Endothelial cell of umbilical vein (primary cell): ENCODE measurements at regions not wholly inside any gene's neighbourhood (a gene's known extent, or its start where the extent isn't known, plus 50 kb on each side); places are given as distances from the start of the nearest gene placed in this dataset.

Experiments
- EZH2 ChIP-seq: IDR thresholded peaks from 2 replicates; pipeline ENCODE4 v1.6.1; 2012; ENCODE audit warnings: borderline replicate concordance, low read depth, mild to moderate bottlenecking, moderate library complexity, low read length, inconsistent platforms; ENCODE audit not compliant: severe bottlenecking
- FOS ChIP-seq: IDR thresholded peaks from 2 replicates; pipeline ENCODE4 v1.6.1; 2011; ENCODE audit warnings: mild to moderate bottlenecking, low read length, moderate library complexity, borderline replicate concordance; ENCODE audit not compliant: insufficient read depth
- GATA2 ChIP-seq: IDR thresholded peaks from 2 replicates; pipeline ENCODE4 v1.7.0; 2011; ENCODE audit warnings: low read depth, mild to moderate bottlenecking, moderate library complexity, mixed read lengths, low read length; ENCODE audit not compliant: insufficient read length, insufficient read depth
- JUN ChIP-seq: IDR thresholded peaks from 2 replicates; pipeline ENCODE4 v1.6.1; 2011; ENCODE audit warnings: borderline replicate concordance, low read depth; ENCODE audit not compliant: insufficient read length, insufficient read depth
- MYC ChIP-seq: IDR thresholded peaks from one replicate; pipeline ENCODE4 v1.6.1; 2011; ENCODE audit warnings: mild to moderate bottlenecking, low read depth, low read length
- POLR2A ChIP-seq: IDR thresholded peaks from 2 replicates; pipeline ENCODE4 v1.6.1; 2012; ENCODE audit warnings: low read depth, mild to moderate bottlenecking, control low read depth, low read length
- POLR2AphosphoS5 ChIP-seq: IDR thresholded peaks from 2 replicates; pipeline ENCODE4 v1.6.1; 2012; ENCODE audit warnings: low read depth, mild to moderate bottlenecking, control low read depth, low read length, moderate library complexity; ENCODE audit not compliant: insufficient read depth
- TF ChIP-seq, protein P1 (sequence below), 2 donors: IDR thresholded peaks; 1 replicate in 1 of 2; 2 replicates in 1 of 2; pipeline ENCODE4 v1.5.1; 2011; ENCODE audit warnings: low read length in 2 of 2, mild to moderate bottlenecking in 2 of 2, moderate library complexity in 2 of 2, control low read depth in 1 of 2, inconsistent platforms in 1 of 2, low read depth in 1 of 2; ENCODE audit not compliant: insufficient read depth in 1 of 2; ENCODE audit errors: extremely low read depth in 1 of 2
- TF ChIP-seq, protein P2 (sequence below): IDR thresholded peaks from 2 replicates; pipeline ENCODE4 v1.6.1; 2011; ENCODE audit not compliant: insufficient read depth, insufficient read length

DNA sequence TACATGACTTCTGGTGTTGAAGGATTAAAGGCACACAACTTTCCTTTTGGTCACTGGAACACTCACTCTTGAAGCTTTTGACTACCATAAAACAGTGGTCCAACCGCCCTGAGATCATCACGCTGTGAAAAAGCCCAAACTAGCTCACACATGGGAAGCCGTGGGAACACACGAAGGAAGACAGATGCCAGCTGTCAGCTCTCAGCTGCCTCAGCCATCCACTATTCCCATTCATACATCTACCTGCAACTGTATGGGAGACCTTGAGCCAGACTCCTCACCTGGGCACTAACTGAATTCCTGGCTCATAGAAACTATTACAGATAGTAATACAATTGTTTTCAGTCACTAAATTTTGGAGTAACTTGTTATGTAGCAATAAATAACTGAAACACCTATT, 246.1 kb downstream of the MSX2 start:
- TF ChIP-seq, protein P1, sequence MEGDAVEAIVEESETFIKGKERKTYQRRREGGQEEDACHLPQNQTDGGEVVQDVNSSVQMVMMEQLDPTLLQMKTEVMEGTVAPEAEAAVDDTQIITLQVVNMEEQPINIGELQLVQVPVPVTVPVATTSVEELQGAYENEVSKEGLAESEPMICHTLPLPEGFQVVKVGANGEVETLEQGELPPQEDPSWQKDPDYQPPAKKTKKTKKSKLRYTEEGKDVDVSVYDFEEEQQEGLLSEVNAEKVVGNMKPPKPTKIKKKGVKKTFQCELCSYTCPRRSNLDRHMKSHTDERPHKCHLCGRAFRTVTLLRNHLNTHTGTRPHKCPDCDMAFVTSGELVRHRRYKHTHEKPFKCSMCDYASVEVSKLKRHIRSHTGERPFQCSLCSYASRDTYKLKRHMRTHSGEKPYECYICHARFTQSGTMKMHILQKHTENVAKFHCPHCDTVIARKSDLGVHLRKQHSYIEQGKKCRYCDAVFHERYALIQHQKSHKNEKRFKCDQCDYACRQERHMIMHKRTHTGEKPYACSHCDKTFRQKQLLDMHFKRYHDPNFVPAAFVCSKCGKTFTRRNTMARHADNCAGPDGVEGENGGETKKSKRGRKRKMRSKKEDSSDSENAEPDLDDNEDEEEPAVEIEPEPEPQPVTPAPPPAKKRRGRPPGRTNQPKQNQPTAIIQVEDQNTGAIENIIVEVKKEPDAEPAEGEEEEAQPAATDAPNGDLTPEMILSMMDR (IDR thresholded peaks at IDR 0.05; ENCODE audit: extremely low read depth in 1 of 2, insufficient read depth in 1 of 2, low read depth in 1 of 2, low read length in 2 of 2) = no peak
- TF ChIP-seq POLR2A (no peak), POLR2AphosphoS5 (no peak), EZH2 (no peak), FOS (no peak), JUN (no peak), GATA2 (no peak), MYC (no peak)
- TF ChIP-seq, protein P2, sequence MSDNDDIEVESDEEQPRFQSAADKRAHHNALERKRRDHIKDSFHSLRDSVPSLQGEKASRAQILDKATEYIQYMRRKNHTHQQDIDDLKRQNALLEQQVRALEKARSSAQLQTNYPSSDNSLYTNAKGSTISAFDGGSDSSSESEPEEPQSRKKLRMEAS = no peak
